ENCODE measurements at regions not wholly inside any gene's neighbourhood (a gene's known extent, or its start where the extent isn't known, plus 50 kb on each side); places are given as distances from the start of the nearest gene placed in this dataset.

GRCh38 chr10:78901694-78902093 lies 167.1 kb upstream of the ZMIZ1 start:
- no peak for TF ChIP-seq CTCF (conservative IDR thresholded peaks at IDR 0.05; ENCODE audit: low read depth, low read length)
- DNase-seq (ENCODE audit: low read depth) = no peak

GRCh38 chr10:78902815-78903214 lies 166.0 kb upstream of the ZMIZ1 start:
- TF ChIP-seq CTCF (conservative IDR thresholded peaks at IDR 0.05; ENCODE audit: low read depth, low read length) = no peak

More at GRCh38 chr10:78901694-78902093, 167.1 kb upstream of the ZMIZ1 start:
- no peak overlapping the region for H3K4me3 ChIP-seq (ENCODE audit: low read depth, low read length)

GRCh38 chr10:78903341-78903940 lies 165.3 kb upstream of the ZMIZ1 start:
- no peak for TF ChIP-seq CTCF (conservative IDR thresholded peaks at IDR 0.05; ENCODE audit: low read depth, low read length)
- H3K4me3 ChIP-seq (ENCODE audit: low read depth, low read length) = no peak overlapping the region
- DNase-seq (ENCODE audit: low read depth) = no peak

More at GRCh38 chr10:78902815-78903214, 166.0 kb upstream of the ZMIZ1 start:
- DNase-seq (ENCODE audit: low read depth) = no peak
- H3K4me3 ChIP-seq (ENCODE audit: low read depth, low read length) = no peak overlapping the region

GRCh38 chr10:78904196-78904595 lies 164.6 kb upstream of the ZMIZ1 start:
- no peak for DNase-seq (ENCODE audit: low read depth)
- TF ChIP-seq CTCF (conservative IDR thresholded peaks at IDR 0.05; ENCODE audit: low read depth, low read length) = no peak
- H3K4me3 ChIP-seq (ENCODE audit: low read depth, low read length) = no peak overlapping the region

GRCh38 chr10:78905015-78905956 lies 163.5 kb upstream of the ZMIZ1 start:
- TF ChIP-seq CTCF (conservative IDR thresholded peaks at IDR 0.05; ENCODE audit: low read depth, low read length) = no peak
- no peak overlapping the region for H3K4me3 ChIP-seq (ENCODE audit: low read depth, low read length)
- DNase-seq (ENCODE audit: low read depth) = no peak

- TF ChIP-seq CTCF (conservative IDR thresholded peaks at IDR 0.05; ENCODE audit: low read depth, low read length) = no peak
- no peak for DNase-seq (ENCODE audit: low read depth)
- no peak overlapping the region for H3K4me3 ChIP-seq (ENCODE audit: low read depth, low read length)
Observed at GRCh38 chr10:78905957-78906308, 162.8 kb upstream of the ZMIZ1 start.

Data from epithelial cell of proximal tubule (primary cell).